Neural cell (in vitro differentiated cells): ENCODE measurements at regions not wholly inside any gene's neighbourhood (a gene's known extent, or its start where the extent isn't known, plus 50 kb on each side); places are given as distances from the start of the nearest gene placed in this dataset.

Experiments used
- EZH2 ChIP-seq: fragments of 200-600, 300-800 bp; shearing (Covaris generic), sonication (generic); IDR thresholded peaks from 2 replicates; pipeline ENCODE4 v1.6.1; 2014; ENCODE audit warnings: antibody characterized with exemption, low read length, borderline replicate concordance, mild to moderate bottlenecking; ENCODE audit not compliant: insufficient read depth, poor library complexity, severe bottlenecking
- MXI1 ChIP-seq: fragments of 450-650 bp; conservative IDR thresholded peaks from 2 replicates; pipeline ENCODE4 v1.6.1; 2014; ENCODE audit warnings: antibody characterized with exemption, mild to moderate bottlenecking; ENCODE audit not compliant: poor library complexity, severe bottlenecking

DNA sequence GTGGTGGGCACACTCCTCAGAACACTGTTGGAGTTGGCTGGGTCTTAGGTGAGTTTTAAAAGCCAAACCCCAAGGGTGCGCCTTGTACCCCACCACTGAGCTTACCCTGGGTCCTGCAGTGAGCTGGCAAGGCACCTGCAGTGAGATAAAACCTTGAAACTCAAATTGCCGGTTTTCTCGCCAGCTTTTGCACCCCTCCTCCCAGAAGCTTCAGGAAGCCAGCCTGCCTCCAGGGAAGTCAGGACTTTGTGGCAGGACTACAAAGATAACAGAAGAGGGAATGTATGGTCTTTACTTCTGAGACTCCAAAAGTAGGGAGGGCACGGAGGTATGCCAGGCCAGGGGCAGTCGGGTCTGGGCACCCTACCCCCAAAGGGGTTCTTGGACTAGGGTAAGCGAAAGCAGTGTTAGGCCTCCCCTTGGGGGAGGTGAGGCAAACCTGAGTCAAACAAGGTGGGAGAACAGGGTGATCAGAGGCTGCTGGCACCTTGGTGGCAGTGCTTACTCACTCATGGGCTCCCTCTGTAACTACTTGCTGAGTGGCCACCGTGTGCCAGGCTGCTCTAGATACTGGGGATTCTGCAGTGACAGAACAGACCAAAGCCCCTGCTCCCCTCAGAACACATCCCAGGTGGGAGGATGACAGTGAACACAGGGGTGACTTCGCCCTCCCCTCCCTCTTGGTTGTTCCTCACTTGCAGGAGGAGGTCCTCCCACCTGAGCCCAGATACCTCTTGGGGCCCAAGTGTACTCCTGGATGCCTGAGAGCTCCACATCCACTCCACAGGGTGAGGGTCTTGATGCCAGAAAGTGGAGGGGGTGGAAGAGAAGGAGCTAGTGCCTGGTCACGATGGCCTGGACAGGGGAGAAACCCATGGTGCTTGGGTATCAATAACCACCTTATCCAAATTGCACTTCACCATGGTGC lies 69.3 kb upstream of the RGPD5 start:
- TF ChIP-seq EZH2 (no peak), MXI1 (no peak)
